Endothelial cell of umbilical vein (primary cell): ENCODE measurements at regions not wholly inside any gene's neighbourhood (a gene's known extent, or its start where the extent isn't known, plus 50 kb on each side); places are given as distances from the start of the nearest gene placed in this dataset.

Experiments
- BruUV-seq: library from RNA; stranded (reverse); fragments of 400-500 nt; replicated peaks from 2 replicates; lab custom pipeline; 2021; lab: Mats Ljungman, UMichigan
- CTCF ChIA-PET: fragments of 300-600, 350-600 bp; sonication (Branson Sonifier 250); formaldehyde crosslinking; loops from one replicate; lab custom pipeline; 2021; ENCODE audit warnings: antibody characterized with exemption, inconsistent platforms; lab: Charles Lee
- POLR2A ChIA-PET: fragments of 300-600, 350-600 bp; sonication (Branson Sonifier 250); formaldehyde crosslinking; loops from one replicate; lab custom pipeline; 2021; ENCODE audit warnings: antibody characterized with exemption, inconsistent platforms; lab: Charles Lee
- DNase-seq: peaks from one replicate; pipeline ENCODE4 v3.0.0-alpha.2; 2011; ENCODE audit warnings: low read depth, low spot score
- FAIRE-seq: peaks from 2 replicates; lab custom pipeline; 2011; peaks lifted over from hg19 to GRCh38; lab: Jason Lieb, UNC
- H2AFZ ChIP-seq: 2 replicates; pipeline ENCODE4 v1.6.0; 2012; ENCODE audit warnings: low read depth, low read length, control low read depth, inconsistent platforms
- H3K27ac ChIP-seq: 2 replicates; pipeline ENCODE4 v1.5.1; 2011; ENCODE audit warnings: low read depth, mild to moderate bottlenecking, control low read depth, low read length, moderate library complexity; ENCODE audit not compliant: insufficient read depth
- H3K27me3 ChIP-seq, 2 experiments: 2 replicates each; pipeline versions ENCODE4 v1.6.0 to v1.6.1; 2011; ENCODE audit warnings: low read length in 2 of 2, mixed read lengths in 1 of 2; ENCODE audit not compliant: control insufficient read depth in 2 of 2, insufficient read depth in 2 of 2
- H3K36me3 ChIP-seq, 2 experiments: 2 replicates in 1 of 2; 3 replicates in 1 of 2; pipeline ENCODE4 v1.5.1; 2011; ENCODE audit warnings: low read length in 2 of 2, mild to moderate bottlenecking in 1 of 2, moderate library complexity in 1 of 2; ENCODE audit not compliant: control insufficient read depth in 2 of 2, insufficient read depth in 2 of 2; ENCODE audit errors: extremely low read depth in 1 of 2
- H3K4me1 ChIP-seq: 3 replicates; pipeline ENCODE4 v1.5.1; 2011; ENCODE audit warnings: mild to moderate bottlenecking, low read length; ENCODE audit not compliant: control insufficient read depth, insufficient read depth; ENCODE audit errors: extremely low read depth
- H3K4me2 ChIP-seq: 2 replicates; pipeline ENCODE4 v1.6.1; 2011; ENCODE audit warnings: low read length, control low read depth, mixed read lengths; ENCODE audit not compliant: insufficient read depth
- H3K4me3 ChIP-seq, 3 experiments: fragments of 200-600 bp in 1 of 3; sonication (generic), shearing (Covaris generic) in 1 of 3; replicated peaks in 1 of 3; 2 replicates each; pipeline ENCODE4 v1.5.1; 2011 to 2016; ENCODE audit warnings: control low read depth in 3 of 3, low read length in 3 of 3, mild to moderate bottlenecking in 2 of 3, inconsistent platforms in 1 of 3, low read depth in 1 of 3, moderate library complexity in 1 of 3; ENCODE audit not compliant: insufficient read depth in 1 of 3
- H3K79me2 ChIP-seq: 2 replicates; pipeline ENCODE4 v1.6.0; 2012; ENCODE audit warnings: low read length, inconsistent platforms; ENCODE audit not compliant: control insufficient read depth, insufficient read depth
- H3K9ac ChIP-seq: replicated peaks from 2 replicates; pipeline ENCODE3; 2011; ENCODE audit warnings: low read length, control low read depth; ENCODE audit not compliant: insufficient read depth; ENCODE audit errors: extremely low read depth
- H3K9me1 ChIP-seq: replicated peaks from 3 replicates; pipeline ENCODE4 v1.6.0; 2011; ENCODE audit warnings: mild to moderate bottlenecking, low read length; ENCODE audit not compliant: control insufficient read depth, insufficient read depth; ENCODE audit errors: extremely low read depth
- H3K9me3 ChIP-seq: replicated peaks from 2 replicates; pipeline ENCODE4 v1.5.1; 2012; ENCODE audit warnings: low read length, inconsistent platforms; ENCODE audit not compliant: control insufficient read depth, insufficient read depth
- H4K20me1 ChIP-seq: replicated peaks from 2 replicates; pipeline ENCODE3; 2011; ENCODE audit warnings: mild to moderate bottlenecking, low read length; ENCODE audit not compliant: control insufficient read depth, insufficient read depth; ENCODE audit errors: extremely low read depth
- EZH2 ChIP-seq: IDR thresholded peaks from 2 replicates; pipeline ENCODE4 v1.6.1; 2012; ENCODE audit warnings: borderline replicate concordance, low read depth, mild to moderate bottlenecking, moderate library complexity, low read length, inconsistent platforms; ENCODE audit not compliant: severe bottlenecking
- FOS ChIP-seq: IDR thresholded peaks from 2 replicates; pipeline ENCODE4 v1.6.1; 2011; ENCODE audit warnings: mild to moderate bottlenecking, low read length, moderate library complexity, borderline replicate concordance; ENCODE audit not compliant: insufficient read depth
- GATA2 ChIP-seq: IDR thresholded peaks from 2 replicates; pipeline ENCODE4 v1.7.0; 2011; ENCODE audit warnings: low read depth, mild to moderate bottlenecking, moderate library complexity, mixed read lengths, low read length; ENCODE audit not compliant: insufficient read length, insufficient read depth
- JUN ChIP-seq: IDR thresholded peaks from 2 replicates; pipeline ENCODE4 v1.6.1; 2011; ENCODE audit warnings: borderline replicate concordance, low read depth; ENCODE audit not compliant: insufficient read length, insufficient read depth
- MYC ChIP-seq: IDR thresholded peaks from one replicate; pipeline ENCODE4 v1.6.1; 2011; ENCODE audit warnings: mild to moderate bottlenecking, low read depth, low read length
- POLR2A ChIP-seq: IDR thresholded peaks from 2 replicates; pipeline ENCODE4 v1.6.1; 2012; ENCODE audit warnings: low read depth, mild to moderate bottlenecking, control low read depth, low read length
- POLR2AphosphoS5 ChIP-seq: IDR thresholded peaks from 2 replicates; pipeline ENCODE4 v1.6.1; 2012; ENCODE audit warnings: low read depth, mild to moderate bottlenecking, control low read depth, low read length, moderate library complexity; ENCODE audit not compliant: insufficient read depth
- dilution Hi-C: fragments of 300-500 bp; cut with MboI; formaldehyde crosslinking; loops from one replicate; pipeline ENCODE4 v1.15.0; 2019; ENCODE audit warnings: low sequenced_read_pairs; ENCODE audit not compliant: extremely low pct_ligation_motif_present
- intact Hi-C: fragments of 100-400 bp; cut with micrococcal nuclease; formaldehyde crosslinking; loops from one replicate; pipeline ENCODE4 v1.10.0; 2022
- TF ChIP-seq, protein P1 (sequence below): IDR thresholded peaks from 2 replicates; pipeline ENCODE4 v1.6.1; 2011; ENCODE audit not compliant: insufficient read depth, insufficient read length
- TF ChIP-seq, protein P2 (sequence below), 2 donors: IDR thresholded peaks; 1 replicate in 1 of 2; 2 replicates in 1 of 2; pipeline ENCODE4 v1.5.1; 2011; ENCODE audit warnings: low read length in 2 of 2, mild to moderate bottlenecking in 2 of 2, moderate library complexity in 2 of 2, control low read depth in 1 of 2, inconsistent platforms in 1 of 2, low read depth in 1 of 2; ENCODE audit not compliant: insufficient read depth in 1 of 2; ENCODE audit errors: extremely low read depth in 1 of 2

DNA sequence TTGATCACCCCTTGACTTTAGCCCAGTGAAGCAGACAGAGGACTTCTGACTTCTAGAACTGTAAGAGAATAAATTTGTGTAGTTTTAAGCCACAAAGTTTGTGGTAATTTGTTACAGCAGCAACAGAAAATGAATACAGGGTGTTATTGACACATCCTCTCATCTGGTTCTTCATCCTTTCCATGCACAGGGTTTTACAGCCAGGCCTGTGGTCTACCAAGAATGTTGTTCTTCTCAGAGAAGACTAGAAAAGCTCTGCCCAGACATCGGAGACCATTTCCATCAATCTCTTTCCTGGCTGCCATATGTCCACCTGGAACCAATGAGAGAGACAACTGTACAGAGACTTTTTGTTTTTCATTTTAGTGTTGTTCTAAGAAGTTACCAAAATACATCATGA, 308.2 kb upstream of the AMIGO2 start:
- Histone ChIP-seq H2AFZ (no peak overlapping the region), H3K27me3 (no peaks in the 10 kb centered on the region), H4K20me1 (no peaks in the 10 kb centered on the region), H3K4me1 (peaks cover 22% of the 10 kb centered on the region), H3K9me1 (no peaks in the 10 kb centered on the region), H3K9me3 (no peaks in the 10 kb centered on the region), H3K36me3 (no peaks in the 10 kb centered on the region), H3K9ac (no peak overlapping the region), H3K4me3 (no peak overlapping the region), H3K4me2 (no peak overlapping the region), H3K27ac (no peak overlapping the region), H3K79me2 (no peaks in the 10 kb centered on the region)
- BruUV-seq = no TSS peak
- intact Hi-C loops = no loop called here
- dilution Hi-C loops = no loop called here
- DNase-seq (no peak), FAIRE-seq (no peak)
- CTCF ChIA-PET = no interaction called here
- POLR2A ChIA-PET = no interaction called here
- TF ChIP-seq POLR2AphosphoS5 (no peak), GATA2 (no peak), EZH2 (no peak), POLR2A (no peak), FOS (no peak), MYC (no peak), JUN (no peak)
- TF ChIP-seq, protein P1, sequence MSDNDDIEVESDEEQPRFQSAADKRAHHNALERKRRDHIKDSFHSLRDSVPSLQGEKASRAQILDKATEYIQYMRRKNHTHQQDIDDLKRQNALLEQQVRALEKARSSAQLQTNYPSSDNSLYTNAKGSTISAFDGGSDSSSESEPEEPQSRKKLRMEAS = no peak
- TF ChIP-seq, protein P2, sequence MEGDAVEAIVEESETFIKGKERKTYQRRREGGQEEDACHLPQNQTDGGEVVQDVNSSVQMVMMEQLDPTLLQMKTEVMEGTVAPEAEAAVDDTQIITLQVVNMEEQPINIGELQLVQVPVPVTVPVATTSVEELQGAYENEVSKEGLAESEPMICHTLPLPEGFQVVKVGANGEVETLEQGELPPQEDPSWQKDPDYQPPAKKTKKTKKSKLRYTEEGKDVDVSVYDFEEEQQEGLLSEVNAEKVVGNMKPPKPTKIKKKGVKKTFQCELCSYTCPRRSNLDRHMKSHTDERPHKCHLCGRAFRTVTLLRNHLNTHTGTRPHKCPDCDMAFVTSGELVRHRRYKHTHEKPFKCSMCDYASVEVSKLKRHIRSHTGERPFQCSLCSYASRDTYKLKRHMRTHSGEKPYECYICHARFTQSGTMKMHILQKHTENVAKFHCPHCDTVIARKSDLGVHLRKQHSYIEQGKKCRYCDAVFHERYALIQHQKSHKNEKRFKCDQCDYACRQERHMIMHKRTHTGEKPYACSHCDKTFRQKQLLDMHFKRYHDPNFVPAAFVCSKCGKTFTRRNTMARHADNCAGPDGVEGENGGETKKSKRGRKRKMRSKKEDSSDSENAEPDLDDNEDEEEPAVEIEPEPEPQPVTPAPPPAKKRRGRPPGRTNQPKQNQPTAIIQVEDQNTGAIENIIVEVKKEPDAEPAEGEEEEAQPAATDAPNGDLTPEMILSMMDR (IDR thresholded peaks at IDR 0.05; ENCODE audit: extremely low read depth in 1 of 2, insufficient read depth in 1 of 2, low read depth in 1 of 2, low read length in 2 of 2) = no peak
